SK-N-SH (cell line): ENCODE measurements at regions not wholly inside any gene's neighbourhood (a gene's known extent, or its start where the extent isn't known, plus 50 kb on each side); places are given as distances from the start of the nearest gene placed in this dataset.
"Not testable (repeated sequence)": the region's sequence is repeated elsewhere in the genome, so short reads cannot be mapped to it uniquely, and the experiment has no call there.

Experiments used
- MEF2A ChIP-seq: IDR thresholded peaks from 2 replicates; pipeline ENCODE4 v1.4.0; 2012; ENCODE audit warnings: low read depth, borderline replicate concordance
- RAD21 ChIP-seq: IDR thresholded peaks from 2 replicates; pipeline ENCODE4 v1.6.1; 2012; ENCODE audit warnings: mild to moderate bottlenecking, low read length
- YY1 ChIP-seq: IDR thresholded peaks from 2 replicates; pipeline ENCODE4 v1.4.0; 2012; ENCODE audit warnings: low read depth, mild to moderate bottlenecking
- ZBTB33 ChIP-seq: IDR thresholded peaks from 2 replicates; pipeline ENCODE4 v1.4.0; 2012; ENCODE audit warnings: low read depth, borderline replicate concordance
- TF ChIP-seq, protein P1 (sequence below): IDR thresholded peaks from 2 replicates; pipeline ENCODE4 v1.6.1; 2012; ENCODE audit warnings: mild to moderate bottlenecking, low read depth, low read length, moderate library complexity
- TF ChIP-seq, protein P2 (sequence below): fragments of 200-600 bp; sonication (generic); IDR thresholded peaks from 2 replicates; pipeline ENCODE4 v1.6.1; 2017; ENCODE audit warnings: antibody characterized with exemption, mild to moderate bottlenecking, moderate library complexity

DNA sequence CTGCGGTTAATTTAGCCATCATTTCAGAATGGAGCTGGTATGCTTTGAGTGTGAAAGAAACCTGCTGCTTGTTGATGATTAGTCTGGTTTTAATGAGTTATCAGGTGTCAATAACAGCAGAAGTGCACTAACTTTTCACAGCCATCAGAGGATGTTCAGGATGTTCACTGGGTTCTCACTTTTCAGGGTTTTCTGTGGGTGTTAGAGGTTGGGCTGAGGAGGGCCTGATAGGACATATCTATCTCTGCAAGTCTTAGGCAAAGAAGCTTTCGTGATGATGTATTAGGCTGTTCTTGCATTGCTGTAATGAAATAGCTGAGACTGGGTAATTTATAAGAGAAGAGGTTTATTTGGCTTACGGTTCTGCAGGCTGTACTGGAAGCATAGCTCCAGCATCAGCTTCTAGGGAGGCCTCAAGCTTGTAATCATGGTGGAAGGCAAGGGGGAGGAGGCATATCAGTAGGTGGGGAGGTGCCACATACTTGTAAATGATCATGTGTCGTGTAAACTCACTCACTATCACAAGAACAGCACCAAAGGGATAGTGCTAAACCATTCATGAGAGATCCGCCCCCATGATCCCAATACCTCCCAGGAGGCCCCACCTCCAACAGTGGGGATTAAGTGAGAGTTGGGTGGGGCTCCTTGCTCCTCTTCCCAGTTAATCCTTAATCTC lies 376.2 kb downstream of the NPIPA7 start:
- not testable (repeated sequence) for TF ChIP-seq YY1, RAD21, MEF2A, ZBTB33
- TF ChIP-seq, protein P1, sequence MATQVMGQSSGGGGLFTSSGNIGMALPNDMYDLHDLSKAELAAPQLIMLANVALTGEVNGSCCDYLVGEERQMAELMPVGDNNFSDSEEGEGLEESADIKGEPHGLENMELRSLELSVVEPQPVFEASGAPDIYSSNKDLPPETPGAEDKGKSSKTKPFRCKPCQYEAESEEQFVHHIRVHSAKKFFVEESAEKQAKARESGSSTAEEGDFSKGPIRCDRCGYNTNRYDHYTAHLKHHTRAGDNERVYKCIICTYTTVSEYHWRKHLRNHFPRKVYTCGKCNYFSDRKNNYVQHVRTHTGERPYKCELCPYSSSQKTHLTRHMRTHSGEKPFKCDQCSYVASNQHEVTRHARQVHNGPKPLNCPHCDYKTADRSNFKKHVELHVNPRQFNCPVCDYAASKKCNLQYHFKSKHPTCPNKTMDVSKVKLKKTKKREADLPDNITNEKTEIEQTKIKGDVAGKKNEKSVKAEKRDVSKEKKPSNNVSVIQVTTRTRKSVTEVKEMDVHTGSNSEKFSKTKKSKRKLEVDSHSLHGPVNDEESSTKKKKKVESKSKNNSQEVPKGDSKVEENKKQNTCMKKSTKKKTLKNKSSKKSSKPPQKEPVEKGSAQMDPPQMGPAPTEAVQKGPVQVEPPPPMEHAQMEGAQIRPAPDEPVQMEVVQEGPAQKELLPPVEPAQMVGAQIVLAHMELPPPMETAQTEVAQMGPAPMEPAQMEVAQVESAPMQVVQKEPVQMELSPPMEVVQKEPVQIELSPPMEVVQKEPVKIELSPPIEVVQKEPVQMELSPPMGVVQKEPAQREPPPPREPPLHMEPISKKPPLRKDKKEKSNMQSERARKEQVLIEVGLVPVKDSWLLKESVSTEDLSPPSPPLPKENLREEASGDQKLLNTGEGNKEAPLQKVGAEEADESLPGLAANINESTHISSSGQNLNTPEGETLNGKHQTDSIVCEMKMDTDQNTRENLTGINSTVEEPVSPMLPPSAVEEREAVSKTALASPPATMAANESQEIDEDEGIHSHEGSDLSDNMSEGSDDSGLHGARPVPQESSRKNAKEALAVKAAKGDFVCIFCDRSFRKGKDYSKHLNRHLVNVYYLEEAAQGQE = not testable (repeated sequence)
- TF ChIP-seq, protein P2, sequence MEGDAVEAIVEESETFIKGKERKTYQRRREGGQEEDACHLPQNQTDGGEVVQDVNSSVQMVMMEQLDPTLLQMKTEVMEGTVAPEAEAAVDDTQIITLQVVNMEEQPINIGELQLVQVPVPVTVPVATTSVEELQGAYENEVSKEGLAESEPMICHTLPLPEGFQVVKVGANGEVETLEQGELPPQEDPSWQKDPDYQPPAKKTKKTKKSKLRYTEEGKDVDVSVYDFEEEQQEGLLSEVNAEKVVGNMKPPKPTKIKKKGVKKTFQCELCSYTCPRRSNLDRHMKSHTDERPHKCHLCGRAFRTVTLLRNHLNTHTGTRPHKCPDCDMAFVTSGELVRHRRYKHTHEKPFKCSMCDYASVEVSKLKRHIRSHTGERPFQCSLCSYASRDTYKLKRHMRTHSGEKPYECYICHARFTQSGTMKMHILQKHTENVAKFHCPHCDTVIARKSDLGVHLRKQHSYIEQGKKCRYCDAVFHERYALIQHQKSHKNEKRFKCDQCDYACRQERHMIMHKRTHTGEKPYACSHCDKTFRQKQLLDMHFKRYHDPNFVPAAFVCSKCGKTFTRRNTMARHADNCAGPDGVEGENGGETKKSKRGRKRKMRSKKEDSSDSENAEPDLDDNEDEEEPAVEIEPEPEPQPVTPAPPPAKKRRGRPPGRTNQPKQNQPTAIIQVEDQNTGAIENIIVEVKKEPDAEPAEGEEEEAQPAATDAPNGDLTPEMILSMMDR = not testable (repeated sequence)
